Hepatocyte (in vitro differentiated cells): ENCODE measurements at regions not wholly inside any gene's neighbourhood (a gene's known extent, or its start where the extent isn't known, plus 50 kb on each side); places are given as distances from the start of the nearest gene placed in this dataset.
"Not testable (repeated sequence)": the region's sequence is repeated elsewhere in the genome, so short reads cannot be mapped to it uniquely, and the experiment has no call there.

ENCODE experiments used
- DNase-seq: peaks from one replicate; pipeline ENCODE4 v3.0.0-alpha.2; 2016; ENCODE audit warnings: low spot score
- H2AFZ ChIP-seq: fragments of 200-600 bp; sonication (generic); 2 replicates; pipeline ENCODE4 v1.6.0; 2016; ENCODE audit warnings: antibody characterized with exemption, mild to moderate bottlenecking
- H3K27ac ChIP-seq: fragments of 200-600 bp; sonication (generic); 2 replicates; pipeline ENCODE4 v1.5.1; 2016; ENCODE audit warnings: mild to moderate bottlenecking
- H3K27me3 ChIP-seq: fragments of 200-600 bp; sonication (generic); 2 replicates; pipeline ENCODE4 v1.6.1; 2016
- H3K36me3 ChIP-seq: fragments of 200-600 bp; sonication (generic); replicated peaks from 2 replicates; pipeline ENCODE4 v1.5.1; 2016; ENCODE audit warnings: low read depth; ENCODE audit not compliant: insufficient read depth
- H3K4me1 ChIP-seq: fragments of 200-600 bp; sonication (generic); 2 replicates; pipeline ENCODE4 v1.5.1; 2016; ENCODE audit warnings: mild to moderate bottlenecking, moderate library complexity; ENCODE audit not compliant: insufficient read depth
- H3K4me2 ChIP-seq: fragments of 200-600 bp; sonication (generic); 2 replicates; pipeline ENCODE4 v1.6.0; 2016
- H3K4me3 ChIP-seq: fragments of 200-600 bp; sonication (generic); 2 replicates; pipeline ENCODE4 v1.5.1; 2016; ENCODE audit warnings: mild to moderate bottlenecking
- H3K79me2 ChIP-seq: fragments of 200-600 bp; sonication (generic); 2 replicates; pipeline ENCODE4 v1.6.0; 2017; ENCODE audit warnings: mild to moderate bottlenecking
- H3K9me2 ChIP-seq: fragments of 200-600 bp; sonication (generic); replicated peaks from 2 replicates; pipeline ENCODE4 v1.6.0; 2017; ENCODE audit warnings: mild to moderate bottlenecking; ENCODE audit not compliant: insufficient read depth
- H3K9me3 ChIP-seq: fragments of 200-600 bp; sonication (generic); 2 replicates; pipeline ENCODE4 v1.5.1; 2016; ENCODE audit warnings: low read depth, mild to moderate bottlenecking
- H4K20me1 ChIP-seq: fragments of 200-600 bp; sonication (generic); 2 replicates; pipeline ENCODE4 v1.6.0; 2016; ENCODE audit warnings: mild to moderate bottlenecking; ENCODE audit not compliant: insufficient read depth, poor library complexity, severe bottlenecking
- EZH2 ChIP-seq: fragments of 200-600 bp; sonication (generic); IDR thresholded peaks from 2 replicates; pipeline ENCODE4 v1.6.1; 2016; ENCODE audit warnings: antibody characterized with exemption, mild to moderate bottlenecking, borderline replicate concordance
- EZH2phosphoT487 ChIP-seq: fragments of 200-600 bp; sonication (generic); IDR thresholded peaks from one replicate; pipeline ENCODE4 v1.6.1; 2018; ENCODE audit warnings: antibody characterized with exemption, mild to moderate bottlenecking, low read depth, moderate library complexity; ENCODE audit not compliant: unreplicated experiment, severe bottlenecking
- WGBS: methylation state at CpG from one replicate; pipeline ENCODE4 v1.1.6; 2016; ENCODE audit warnings: low lambda C conversion rate; ENCODE audit errors: missing lambda C conversion rate; 5-methylcytosine and 5-hydroxymethylcytosine counted together
- TF ChIP-seq, protein P1 (sequence below): fragments of 200-600 bp; sonication (generic); IDR thresholded peaks from 2 replicates; pipeline ENCODE4 v1.5.1; 2016; ENCODE audit warnings: antibody characterized with exemption, mild to moderate bottlenecking; ENCODE audit not compliant: poor library complexity

DNA sequence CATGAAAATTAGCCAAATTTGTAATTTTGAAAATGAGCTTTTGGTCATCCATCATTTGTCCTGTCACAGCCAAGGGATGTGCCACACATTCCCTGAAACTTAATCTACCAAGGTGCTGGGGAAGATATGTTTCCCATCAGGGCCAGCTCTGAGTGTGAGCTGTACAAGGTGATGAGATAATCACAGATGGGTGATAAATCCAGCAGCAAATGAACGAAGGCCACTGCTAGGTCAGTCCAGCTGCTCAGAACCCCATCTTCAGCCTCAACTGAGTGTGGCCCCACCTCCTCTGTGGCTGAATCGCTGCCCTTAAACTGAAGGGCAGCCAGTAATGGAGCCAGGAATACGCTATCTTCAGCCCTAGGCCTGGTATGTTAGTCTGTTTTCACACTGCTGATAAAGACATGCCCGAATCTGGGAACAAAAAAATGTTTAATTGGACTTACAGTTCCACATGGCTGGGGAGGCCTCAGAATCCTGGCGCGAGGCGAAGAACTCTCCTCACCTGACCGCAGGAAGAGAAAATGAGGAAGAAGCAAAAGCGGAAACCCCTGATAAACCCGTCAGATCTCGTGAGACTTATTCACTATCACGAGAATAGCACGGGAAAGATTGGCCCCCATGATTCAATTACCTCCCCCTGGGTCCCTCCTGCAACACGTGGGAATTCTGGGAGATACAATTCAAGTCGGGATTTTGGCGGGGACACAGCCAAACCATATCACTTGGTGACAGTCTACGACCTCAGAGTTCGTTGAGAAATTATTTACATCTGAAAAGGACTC lies 553.0 kb downstream of the NTRK3 start:
- no peak overlapping the region for H3K27ac ChIP-seq
- TF ChIP-seq, protein P1, sequence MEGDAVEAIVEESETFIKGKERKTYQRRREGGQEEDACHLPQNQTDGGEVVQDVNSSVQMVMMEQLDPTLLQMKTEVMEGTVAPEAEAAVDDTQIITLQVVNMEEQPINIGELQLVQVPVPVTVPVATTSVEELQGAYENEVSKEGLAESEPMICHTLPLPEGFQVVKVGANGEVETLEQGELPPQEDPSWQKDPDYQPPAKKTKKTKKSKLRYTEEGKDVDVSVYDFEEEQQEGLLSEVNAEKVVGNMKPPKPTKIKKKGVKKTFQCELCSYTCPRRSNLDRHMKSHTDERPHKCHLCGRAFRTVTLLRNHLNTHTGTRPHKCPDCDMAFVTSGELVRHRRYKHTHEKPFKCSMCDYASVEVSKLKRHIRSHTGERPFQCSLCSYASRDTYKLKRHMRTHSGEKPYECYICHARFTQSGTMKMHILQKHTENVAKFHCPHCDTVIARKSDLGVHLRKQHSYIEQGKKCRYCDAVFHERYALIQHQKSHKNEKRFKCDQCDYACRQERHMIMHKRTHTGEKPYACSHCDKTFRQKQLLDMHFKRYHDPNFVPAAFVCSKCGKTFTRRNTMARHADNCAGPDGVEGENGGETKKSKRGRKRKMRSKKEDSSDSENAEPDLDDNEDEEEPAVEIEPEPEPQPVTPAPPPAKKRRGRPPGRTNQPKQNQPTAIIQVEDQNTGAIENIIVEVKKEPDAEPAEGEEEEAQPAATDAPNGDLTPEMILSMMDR = no peak
- TF ChIP-seq EZH2 = no peak
- TF ChIP-seq EZH2phosphoT487 = no peak

GRCh38 chr15:87702270-87702669 lies 554.3 kb downstream of the NTRK3 start:
- H3K27ac ChIP-seq = no peak overlapping the region
- no peaks in the 10 kb centered on the region for H3K79me2 ChIP-seq
- H3K36me3 ChIP-seq = no peaks in the 10 kb centered on the region
- no peaks in the 10 kb centered on the region for H3K27me3 ChIP-seq
- TF ChIP-seq, protein P1 = no peak
- TF ChIP-seq EZH2 (no peak), EZH2phosphoT487 (no peak)
- 92% methylated on average over 4 of the region's 4 CpGs for WGBS
- H3K4me3 ChIP-seq = no peak overlapping the region
- no peaks in the 10 kb centered on the region for H3K9me2 ChIP-seq
- no peak overlapping the region for H3K4me2 ChIP-seq
- no peak overlapping the region for H2AFZ ChIP-seq
- H4K20me1 ChIP-seq = no peaks in the 10 kb centered on the region
- H3K9me3 ChIP-seq = no peaks in the 10 kb centered on the region
- no peaks in the 10 kb centered on the region for H3K4me1 ChIP-seq
- no peak for DNase-seq

More for the DNA sequence above, 553.0 kb downstream of the NTRK3 start:
- H3K9me3 ChIP-seq = no peaks in the 10 kb centered on the region
- no peak overlapping the region for H3K4me3 ChIP-seq
- no peaks in the 10 kb centered on the region for H3K36me3 ChIP-seq
- no peaks in the 10 kb centered on the region for H4K20me1 ChIP-seq
- H3K4me1 ChIP-seq = no peaks in the 10 kb centered on the region
- H3K4me2 ChIP-seq = no peak overlapping the region
- no peaks in the 10 kb centered on the region for H3K9me2 ChIP-seq
- H3K27me3 ChIP-seq = no peaks in the 10 kb centered on the region
- H2AFZ ChIP-seq = no peak overlapping the region
- WGBS = 84% methylated on average over 18 of the region's 18 CpGs
- no peaks in the 10 kb centered on the region for H3K79me2 ChIP-seq
- no peak for DNase-seq

GRCh38 chr15:87698467-87698866 lies 558.1 kb downstream of the NTRK3 start:
- H3K79me2 ChIP-seq, H3K36me3 ChIP-seq, H3K27ac ChIP-seq, H3K4me1 ChIP-seq, H3K9me2 ChIP-seq, H3K4me3 ChIP-seq, H3K9me3 ChIP-seq, H4K20me1 ChIP-seq, DNase-seq, H3K27me3 ChIP-seq, H3K4me2 ChIP-seq, H2AFZ ChIP-seq: not testable (repeated sequence)
- 74% methylated on average over 2 of the region's 2 CpGs for WGBS

- H3K4me3 ChIP-seq = no peak overlapping the region
- no peaks in the 10 kb centered on the region for H3K36me3 ChIP-seq
- H3K9me2 ChIP-seq = no peaks in the 10 kb centered on the region
- no peak for DNase-seq
- no peaks in the 10 kb centered on the region for H3K9me3 ChIP-seq
- TF ChIP-seq EZH2 (no peak), EZH2phosphoT487 (no peak)
- TF ChIP-seq, protein P1 = no peak
- H3K27me3 ChIP-seq = no peaks in the 10 kb centered on the region
- H2AFZ ChIP-seq = no peak overlapping the region
- no peaks in the 10 kb centered on the region for H4K20me1 ChIP-seq
- H3K79me2 ChIP-seq = no peaks in the 10 kb centered on the region
- WGBS = 100% methylated on average over 1 of the region's 1 CpG
- H3K27ac ChIP-seq = no peak overlapping the region
- no peaks in the 10 kb centered on the region for H3K4me1 ChIP-seq
- H3K4me2 ChIP-seq = no peak overlapping the region
Measured at GRCh38 chr15:87689716-87690115, 566.8 kb downstream of the NTRK3 start.
